SK-N-SH treated with all-trans-retinoic acid at 6 μM for 48 hours (cell line): ENCODE measurements at regions not wholly inside any gene's neighbourhood (a gene's known extent, or its start where the extent isn't known, plus 50 kb on each side); places are given as distances from the start of the nearest gene placed in this dataset.

Source experiments
- ATAC-seq: fragments of 200-7000 bp; cut with Tn5 transposase; 3 replicates; pipeline ENCODE4 v1.9.1; 2020; ENCODE audit warnings: mild to moderate bottlenecking, moderate library complexity
- ARNTL ChIP-seq: fragments of 450-650 bp; formaldehyde crosslinking; IDR thresholded peaks from 2 replicates; pipeline ENCODE4 v1.5.0; 2020; ENCODE audit warnings: low read depth, mild to moderate bottlenecking, moderate library complexity, borderline replicate concordance
- BACH2 ChIP-seq: fragments of 250-450 bp; sonication (Bioruptor Pico); IDR thresholded peaks from 2 replicates; pipeline ENCODE4 v1.9.0; 2021; ENCODE audit warnings: mild to moderate bottlenecking, borderline replicate concordance
- CSDC2 ChIP-seq: fragments of 250-450 bp; sonication (Bioruptor Pico); IDR thresholded peaks from 2 replicates; pipeline ENCODE4 v1.5.0; 2020; ENCODE audit warnings: mild to moderate bottlenecking, moderate library complexity
- CSRNP3 ChIP-seq: fragments of 250-450 bp; sonication (Bioruptor Pico); IDR thresholded peaks from 2 replicates; pipeline ENCODE4 v1.5.1; 2021; ENCODE audit warnings: mild to moderate bottlenecking, moderate library complexity
- ESRRG ChIP-seq: fragments of 250-450 bp; sonication (Bioruptor Pico); IDR thresholded peaks from 2 replicates; pipeline ENCODE4 v1.6.1; 2021; ENCODE audit warnings: mild to moderate bottlenecking
- ISL1 ChIP-seq: fragments of 250-450 bp; sonication (Bioruptor Pico); IDR thresholded peaks from 2 replicates; pipeline ENCODE4 v2.1.2; 2022; ENCODE audit warnings: mild to moderate bottlenecking, moderate library complexity
- OSR1 ChIP-seq: fragments of 250-450 bp; sonication (Bioruptor Pico); IDR thresholded peaks from 2 replicates; pipeline ENCODE4 v1.8.0; 2022; ENCODE audit warnings: moderate library complexity, mild to moderate bottlenecking, inconsistent platforms
- PATZ1 ChIP-seq: fragments of 250-450 bp; sonication (Bioruptor Pico); IDR thresholded peaks from 2 replicates; pipeline ENCODE4 v1.8.0; 2020; ENCODE audit warnings: mild to moderate bottlenecking, moderate library complexity, borderline replicate concordance
- POU6F1 ChIP-seq: fragments of 250-450 bp; sonication (Bioruptor Pico); IDR thresholded peaks from 2 replicates; pipeline ENCODE4 v1.8.0; 2021; ENCODE audit warnings: low read depth, mild to moderate bottlenecking, moderate library complexity, borderline replicate concordance
- PPARA ChIP-seq: fragments of 250-450 bp; sonication (Bioruptor Pico); IDR thresholded peaks from 2 replicates; pipeline ENCODE4 v1.5.0; 2020; ENCODE audit warnings: mild to moderate bottlenecking, borderline replicate concordance
- RARB ChIP-seq: fragments of 250-450 bp; sonication (Bioruptor Pico); IDR thresholded peaks from 2 replicates; pipeline ENCODE4 v1.8.0; 2021; ENCODE audit warnings: mild to moderate bottlenecking, moderate library complexity
- SNAI2 ChIP-seq: fragments of 250-450 bp; sonication (Bioruptor Pico); IDR thresholded peaks from 2 replicates; pipeline ENCODE4 v1.5.0; 2020; ENCODE audit warnings: mild to moderate bottlenecking, moderate library complexity
- TCF4 ChIP-seq: fragments of 250-450 bp; sonication (Bioruptor Pico); IDR thresholded peaks from 2 replicates; pipeline ENCODE4 v1.8.0; 2021; ENCODE audit warnings: mild to moderate bottlenecking, moderate library complexity, borderline replicate concordance
- TOX ChIP-seq: fragments of 250-450 bp; sonication (Bioruptor Pico); IDR thresholded peaks from 2 replicates; pipeline ENCODE4 v1.8.0; 2021; ENCODE audit warnings: mild to moderate bottlenecking, moderate library complexity, borderline replicate concordance
- TSHZ2 ChIP-seq: fragments of 250-450 bp; sonication (Bioruptor Pico); IDR thresholded peaks from 2 replicates; pipeline ENCODE4 v1.5.0; 2020; ENCODE audit warnings: mild to moderate bottlenecking, moderate library complexity
- ZC3H10 ChIP-seq: fragments of 250-450 bp; sonication (Bioruptor Pico); IDR thresholded peaks from 2 replicates; pipeline ENCODE4 v1.5.1; 2021; ENCODE audit warnings: mild to moderate bottlenecking, moderate library complexity
- ZFP3 ChIP-seq: fragments of 250-450 bp; sonication (Bioruptor Pico); IDR thresholded peaks from 2 replicates; pipeline ENCODE4 v1.5.0; 2020; ENCODE audit warnings: mild to moderate bottlenecking, moderate library complexity
- ZFP30 ChIP-seq: fragments of 450-650 bp; formaldehyde crosslinking; IDR thresholded peaks from 2 replicates; pipeline ENCODE4 v1.5.0; 2022; ENCODE audit warnings: mild to moderate bottlenecking, moderate library complexity
- ZNF565 ChIP-seq: fragments of 450-650 bp; formaldehyde crosslinking; conservative IDR thresholded peaks from 2 replicates; pipeline ENCODE4 v1.5.0; 2020; ENCODE audit warnings: low read depth, mild to moderate bottlenecking, moderate library complexity
- ZNF70 ChIP-seq: fragments of 450-650 bp; formaldehyde crosslinking; IDR thresholded peaks from 2 replicates; pipeline ENCODE4 v1.5.0; 2020; ENCODE audit warnings: mild to moderate bottlenecking, moderate library complexity
- ZNF8 ChIP-seq: fragments of 450-650 bp; formaldehyde crosslinking; IDR thresholded peaks from 2 replicates; pipeline ENCODE4 v1.5.0; 2020; ENCODE audit warnings: mild to moderate bottlenecking, moderate library complexity

- TF ChIP-seq SNAI2 (no peak), TOX (no peak)
- ATAC-seq = peak; percentile 51; the same call in 2 of the 3 replicates
Observed at GRCh38 chr17:68785565-68786486, 169.4 kb downstream of the ABCA8 start.

GRCh38 chr17:68784431-68784830 lies 170.8 kb downstream of the ABCA8 start:
- no peak for ATAC-seq
- no peak for TF ChIP-seq CSRNP3 (CRISPR knock-in tag)
- TF ChIP-seq TCF4 (CRISPR knock-in tag) = no peak
- TF ChIP-seq PATZ1 (CRISPR knock-in tag) = no peak
- TF ChIP-seq ESRRG (CRISPR knock-in tag) = no peak
- no peak for TF ChIP-seq TSHZ2 (CRISPR knock-in tag)
- no peak for TF ChIP-seq BACH2 (CRISPR knock-in tag)
- no peak for TF ChIP-seq SNAI2
- no peak for TF ChIP-seq POU6F1 (CRISPR knock-in tag)
- TF ChIP-seq ARNTL (CRISPR knock-in tag) = no peak
- TF ChIP-seq ZFP30 = no peak
- no peak for TF ChIP-seq ZNF8 (CRISPR knock-in tag)
- no peak for TF ChIP-seq ZFP3
- no peak for TF ChIP-seq ZNF565
- no peak for TF ChIP-seq OSR1
- no peak for TF ChIP-seq PPARA (CRISPR knock-in tag)
- no peak for TF ChIP-seq TOX
- no peak for TF ChIP-seq ZNF70 (CRISPR knock-in tag)
- no peak for TF ChIP-seq ISL1 (CRISPR knock-in tag)
- TF ChIP-seq CSDC2 (CRISPR knock-in tag) = no peak
- no peak for TF ChIP-seq RARB (CRISPR knock-in tag)

- ATAC-seq = no peak
- TF ChIP-seq POU6F1 (CRISPR knock-in tag) = no peak
- TF ChIP-seq PATZ1 (CRISPR knock-in tag) = no peak
- no peak for TF ChIP-seq ZNF565
- no peak for TF ChIP-seq ZC3H10 (CRISPR knock-in tag)
- no peak for TF ChIP-seq OSR1
- no peak for TF ChIP-seq TCF4 (CRISPR knock-in tag)
- no peak for TF ChIP-seq ARNTL (CRISPR knock-in tag)
- TF ChIP-seq TSHZ2 (CRISPR knock-in tag) = no peak
- no peak for TF ChIP-seq PPARA (CRISPR knock-in tag)
- no peak for TF ChIP-seq BACH2 (CRISPR knock-in tag)
- TF ChIP-seq ZNF70 (CRISPR knock-in tag) = no peak
- TF ChIP-seq ZNF8 (CRISPR knock-in tag) = no peak
Observed at GRCh38 chr17:68783861-68784260, 171.3 kb downstream of the ABCA8 start.
